Spinal cord (tissue), 9 donors: ENCODE measurements at regions not wholly inside any gene's neighbourhood (a gene's known extent, or its start where the extent isn't known, plus 50 kb on each side); places are given as distances from the start of the nearest gene placed in this dataset.

Source experiments
- DNase-seq, 6 donors: peaks; one replicate each; pipeline versions ENCODE4 v3.0.0 to v3.0.0-alpha.2; 2013 to 2015; ENCODE audit warnings: low spot score in 6 of 6, low read depth in 4 of 6
- H3K27ac ChIP-seq: one replicate; pipeline ENCODE4 v1.5.1; 2013; ENCODE audit warnings: low read depth, low read length, control low read depth
- H3K27me3 ChIP-seq: one replicate; pipeline ENCODE4 v1.6.1; 2013; ENCODE audit warnings: low read length; ENCODE audit not compliant: control insufficient read depth, insufficient read depth
- H3K36me3 ChIP-seq: one replicate; pipeline ENCODE4 v1.6.1; 2013; ENCODE audit warnings: low read length; ENCODE audit not compliant: control insufficient read depth, insufficient read depth
- H3K4me1 ChIP-seq: one replicate; pipeline ENCODE4 v1.6.1; 2013; ENCODE audit warnings: low read length; ENCODE audit not compliant: control insufficient read depth, insufficient read depth
- H3K4me3 ChIP-seq: one replicate; pipeline ENCODE4 v1.5.1; 2013; ENCODE audit warnings: low read depth, low read length, control low read depth
- H3K9me3 ChIP-seq: one replicate; pipeline ENCODE4 v1.6.1; 2013; ENCODE audit warnings: low read length; ENCODE audit not compliant: control insufficient read depth, insufficient read depth
- WGBS: methylation state at CpG from one replicate; pipeline ENCODE4 v1.1.5; 2013; ENCODE audit warnings: missing lambda C conversion rate; ENCODE audit not compliant: insufficient coverage; 5-methylcytosine and 5-hydroxymethylcytosine counted together
- donor health status: healthy.

DNA sequence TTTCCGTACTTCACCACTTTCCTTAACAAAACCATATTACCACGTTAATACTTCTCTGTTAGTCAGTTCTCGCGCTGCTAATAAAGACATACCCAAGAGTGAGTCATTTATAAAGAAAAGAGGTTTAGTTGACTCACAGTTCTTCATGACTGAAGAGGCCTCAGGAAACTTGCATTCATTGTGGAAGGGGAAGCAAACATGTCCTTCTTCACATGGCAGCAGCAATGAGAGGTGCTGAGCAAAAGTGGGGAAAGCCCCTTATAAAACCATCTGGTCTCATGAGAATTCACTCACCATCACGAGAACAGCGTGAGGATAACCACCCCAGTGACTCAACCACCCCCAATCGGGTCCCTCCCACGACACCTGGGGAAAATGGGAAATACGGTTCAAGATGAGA lies 289.8 kb upstream of the CLNK start:
- Histone ChIP-seq H3K4me3 (no peak overlapping the region), H3K4me1 (no peaks in the 10 kb centered on the region), H3K9me3 (no peaks in the 10 kb centered on the region), H3K36me3 (no peaks in the 10 kb centered on the region), H3K27me3 (no peaks in the 10 kb centered on the region), H3K27ac (no peak overlapping the region)
- no CpG with 5 or more reads among the region's 9 CpGs for WGBS
- DNase-seq = no peak

DNA sequence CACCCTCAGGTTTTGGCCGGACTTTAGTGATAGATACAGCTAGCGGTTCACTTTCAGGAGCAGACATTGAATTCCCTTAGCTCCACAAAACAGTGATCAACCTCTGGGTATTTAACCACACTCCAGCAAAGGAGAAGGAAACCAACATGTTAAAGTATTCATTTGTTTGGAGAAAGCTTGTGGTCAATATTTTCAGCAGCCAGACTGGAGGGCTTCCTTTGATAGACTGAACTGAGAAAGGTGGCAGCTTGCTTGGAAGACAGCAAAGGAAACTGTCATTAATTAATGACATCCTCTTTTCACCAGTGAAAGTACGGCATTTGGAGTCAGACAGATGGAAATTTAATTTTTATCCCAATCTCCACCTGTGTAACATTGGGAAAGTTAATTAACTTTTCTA lies 289.1 kb upstream of the CLNK start:
- WGBS = no CpG with 5 or more reads among the region's 3 CpGs
- Histone ChIP-seq H3K4me1 (no peaks in the 10 kb centered on the region), H3K27me3 (no peaks in the 10 kb centered on the region), H3K27ac (no peak overlapping the region), H3K36me3 (no peaks in the 10 kb centered on the region), H3K9me3 (no peaks in the 10 kb centered on the region), H3K4me3 (no peak overlapping the region)
- no peak for DNase-seq

DNA sequence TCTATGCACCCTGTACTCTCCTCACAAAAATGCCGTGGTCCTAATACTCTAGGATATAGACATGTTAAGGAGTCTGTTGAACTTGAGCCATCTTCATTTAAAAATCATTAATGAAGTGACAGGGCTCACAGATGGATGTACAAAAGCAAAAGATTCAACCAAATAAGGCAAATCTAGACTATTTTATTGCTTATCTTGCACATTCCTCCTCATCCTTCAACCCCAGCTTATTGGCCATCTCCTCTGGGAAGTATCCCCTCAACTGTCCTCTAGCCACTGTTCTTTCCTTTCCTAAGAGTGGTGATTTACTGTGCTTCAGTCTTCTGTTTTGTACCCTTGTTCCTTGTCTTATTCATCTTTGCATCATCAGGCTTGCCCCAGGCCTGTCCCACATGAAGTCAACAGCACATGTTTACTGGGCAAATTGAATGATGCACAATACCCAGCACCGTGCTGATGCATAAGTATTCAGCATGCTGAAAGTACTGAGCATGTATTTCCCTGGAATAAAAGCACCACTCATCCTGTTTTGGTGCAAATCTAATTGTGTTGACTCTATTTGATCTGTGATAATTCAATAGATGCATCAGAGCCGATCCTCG lies 287.3 kb upstream of the CLNK start:
- H3K36me3 ChIP-seq = no peaks in the 10 kb centered on the region
- H3K27ac ChIP-seq = no peak overlapping the region
- H3K9me3 ChIP-seq = no peaks in the 10 kb centered on the region
- no peaks in the 10 kb centered on the region for H3K4me1 ChIP-seq
- no peak overlapping the region for H3K4me3 ChIP-seq
- WGBS = 75% methylated on average over 3 of the region's 4 CpGs
- H3K27me3 ChIP-seq = no peaks in the 10 kb centered on the region
- no peak for DNase-seq

DNA sequence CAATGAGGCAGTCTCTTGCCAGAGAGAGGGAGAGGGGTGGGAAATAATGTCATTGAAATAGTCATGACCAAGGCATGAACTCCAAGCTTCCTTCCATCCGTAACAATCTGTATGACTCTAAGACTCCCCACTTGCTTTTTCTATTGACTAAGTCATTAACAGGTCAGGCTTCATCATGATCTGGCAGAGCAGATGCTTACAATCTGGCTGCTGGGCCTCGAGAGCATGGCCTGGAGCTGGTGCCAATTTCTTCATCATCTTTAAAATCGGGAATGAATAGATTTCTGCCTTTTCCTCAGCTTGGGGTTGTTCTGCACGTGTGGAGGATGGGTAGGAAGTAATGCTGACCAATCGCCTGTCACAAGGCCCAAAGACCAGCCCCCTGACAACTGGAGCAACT lies 280.6 kb upstream of the CLNK start:
- H3K9me3 ChIP-seq = no peaks in the 10 kb centered on the region
- H3K4me1 ChIP-seq = peaks cover 6% of the 10 kb centered on the region
- no peaks in the 10 kb centered on the region for H3K36me3 ChIP-seq
- 83% methylated on average over 2 of the region's 5 CpGs for whole genome bisulfite sequencing
- H3K27me3 ChIP-seq = no peaks in the 10 kb centered on the region
- no peak overlapping the region for H3K4me3 ChIP-seq
- peak overlapping the region; percentile 45 for H3K27ac ChIP-seq
- DNase-seq = peak in 1 of 6 donors; percentile 53

DNA sequence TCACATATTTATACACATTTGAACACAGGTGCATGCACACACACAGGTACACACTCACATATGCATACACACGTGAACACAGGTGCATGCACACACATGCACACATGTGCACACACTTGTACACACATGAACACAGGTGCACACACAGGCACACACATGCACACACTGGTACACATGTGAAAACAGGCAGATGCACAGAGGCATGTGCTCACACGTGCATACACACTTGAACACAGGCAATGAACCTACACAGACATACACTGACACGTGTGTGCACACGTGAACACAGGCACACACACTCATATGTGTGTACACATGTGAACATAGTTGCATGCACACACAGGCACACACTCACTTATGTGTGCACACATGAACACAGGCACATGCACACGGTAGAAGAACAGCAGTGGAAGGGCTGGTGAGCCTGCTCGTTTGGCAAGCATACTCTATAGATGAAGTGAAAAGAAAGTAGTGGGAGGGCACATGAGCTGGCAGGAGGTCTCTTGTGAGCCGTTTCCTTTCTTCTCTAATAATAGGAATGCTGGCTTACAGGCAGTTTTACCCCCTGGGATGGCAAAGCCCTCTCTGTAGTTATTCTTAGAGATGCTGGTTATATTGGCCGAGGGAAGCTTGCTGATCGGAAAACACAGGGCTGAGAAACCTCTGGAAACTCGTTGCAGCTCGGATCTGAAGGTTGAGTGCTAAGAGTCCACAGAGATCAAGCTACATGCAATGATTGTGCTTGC lies 279.6 kb upstream of the CLNK start:
- H3K4me3 ChIP-seq = no peak overlapping the region

DNA sequence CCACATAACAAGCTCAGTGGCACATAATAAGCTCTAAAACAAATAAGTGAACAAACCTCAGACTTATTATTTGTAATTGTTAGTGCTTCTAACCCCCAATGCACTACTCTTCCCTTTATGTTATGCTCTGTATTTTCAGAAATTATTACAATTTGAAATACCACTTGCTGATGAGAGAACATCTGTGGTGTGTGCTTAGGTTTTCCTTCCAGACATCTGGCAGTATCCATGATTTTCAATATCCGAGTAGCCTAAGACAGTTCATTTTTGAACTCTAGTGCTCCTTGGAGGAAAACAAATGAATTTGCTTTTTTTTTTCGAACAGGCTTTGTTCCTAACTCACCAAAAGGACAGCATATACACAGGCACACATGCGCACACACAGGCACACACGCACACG lies 278.7 kb upstream of the CLNK start:
- no peaks in the 10 kb centered on the region for H3K27me3 ChIP-seq
- DNase-seq = peak in 1 of 6 donors; percentile 73
- no peaks in the 10 kb centered on the region for H3K36me3 ChIP-seq
- H3K9me3 ChIP-seq = no peaks in the 10 kb centered on the region
- H3K4me3 ChIP-seq = no peak overlapping the region
- peaks cover 6% of the 10 kb centered on the region for H3K4me1 ChIP-seq
- WGBS = 90% methylated on average over 5 of the region's 5 CpGs
- H3K27ac ChIP-seq = no peak overlapping the region

More for the DNA sequence above, 279.6 kb upstream of the CLNK start:
- H3K4me1 ChIP-seq = peaks cover 6% of the 10 kb centered on the region
- no peaks in the 10 kb centered on the region for H3K27me3 ChIP-seq
- H3K36me3 ChIP-seq = no peaks in the 10 kb centered on the region
- H3K27ac ChIP-seq = no peak overlapping the region
- no peaks in the 10 kb centered on the region for H3K9me3 ChIP-seq
- WGBS = 47% methylated on average over 8 of the region's 11 CpGs
- peak in 4 of 6 donors; percentile 36 to 87 (median 54) for DNase-seq

DNA sequence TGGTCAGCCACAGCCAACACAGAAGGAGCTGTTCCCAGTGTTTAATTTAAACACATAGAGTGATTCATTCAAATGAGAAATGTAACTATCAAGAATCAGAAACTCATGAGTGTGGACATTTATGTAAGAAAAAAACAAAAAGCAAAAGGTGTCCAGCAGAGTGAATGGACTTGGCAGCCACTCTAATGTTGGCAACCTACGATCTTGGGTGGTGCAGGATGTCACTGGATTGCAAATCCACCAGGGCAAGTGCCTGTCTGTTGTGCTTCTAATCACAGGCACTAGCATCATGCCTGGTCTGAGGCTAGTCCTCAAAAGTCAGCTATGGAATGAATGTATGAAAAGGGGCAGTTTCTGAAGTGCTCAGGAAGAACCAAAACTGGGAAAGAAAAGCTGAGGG lies 277.7 kb upstream of the CLNK start:
- H3K27ac ChIP-seq = no peak overlapping the region
- no peaks in the 10 kb centered on the region for H3K36me3 ChIP-seq
- H3K4me3 ChIP-seq = no peak overlapping the region
- H3K27me3 ChIP-seq = no peaks in the 10 kb centered on the region
- peaks cover 6% of the 10 kb centered on the region for H3K4me1 ChIP-seq
- no peaks in the 10 kb centered on the region for H3K9me3 ChIP-seq
- DNase-seq = no peak
- 44% methylated on average over 1 of the region's 1 CpG for WGBS

DNA sequence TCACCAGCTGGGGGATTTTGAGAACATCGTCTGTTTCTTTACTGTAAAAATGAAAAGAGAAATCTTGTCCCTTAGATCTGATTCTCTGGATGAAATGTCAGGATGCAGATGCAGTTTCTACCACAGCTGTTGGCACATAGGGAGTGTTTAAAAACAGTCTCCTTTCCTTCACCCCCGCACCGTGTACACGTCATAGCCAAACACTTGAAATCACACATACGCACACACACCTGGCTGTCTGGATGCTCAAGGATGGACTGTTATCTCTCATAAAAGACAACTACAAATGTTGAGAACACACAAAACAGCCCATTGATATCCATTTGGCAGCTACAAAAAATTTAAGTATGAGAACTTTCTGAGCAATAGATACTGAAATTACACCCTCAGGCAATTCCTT lies 275.8 kb upstream of the CLNK start:
- no peak for DNase-seq
- Histone ChIP-seq H3K9me3 (no peaks in the 10 kb centered on the region), H3K4me1 (peaks cover 6% of the 10 kb centered on the region), H3K27ac (no peak overlapping the region), H3K27me3 (no peaks in the 10 kb centered on the region), H3K4me3 (no peak overlapping the region), H3K36me3 (no peaks in the 10 kb centered on the region)
- WGBS = 100% methylated on average over 1 of the region's 5 CpGs

DNA sequence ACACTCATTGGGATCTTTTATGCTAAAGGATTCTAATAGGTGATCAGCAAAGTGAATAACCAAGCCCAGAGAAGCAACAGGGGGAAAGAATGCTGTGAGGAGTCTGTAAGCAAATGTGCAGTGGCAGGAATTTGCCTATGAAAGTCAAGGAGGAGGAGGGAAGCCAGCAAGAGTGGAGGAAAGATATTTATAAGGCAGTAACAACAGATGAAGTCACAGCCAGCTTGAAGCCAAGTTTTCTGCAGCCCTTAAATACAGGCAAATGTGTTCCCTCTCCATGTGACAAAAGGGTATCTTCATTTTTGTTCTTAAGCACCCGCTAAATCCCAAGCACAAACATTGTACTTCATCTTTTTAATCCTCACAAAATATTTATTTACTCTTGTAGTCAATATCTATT lies 275.0 kb upstream of the CLNK start:
- Histone ChIP-seq H3K27ac (no peak overlapping the region), H3K4me1 (no peaks in the 10 kb centered on the region), H3K36me3 (no peaks in the 10 kb centered on the region), H3K4me3 (no peak overlapping the region), H3K27me3 (no peaks in the 10 kb centered on the region), H3K9me3 (no peaks in the 10 kb centered on the region)
- peak in 2 of 6 donors; percentile 41 to 85 for DNase-seq
- no CpG with 5 or more reads among the region's 1 CpG for WGBS

DNA sequence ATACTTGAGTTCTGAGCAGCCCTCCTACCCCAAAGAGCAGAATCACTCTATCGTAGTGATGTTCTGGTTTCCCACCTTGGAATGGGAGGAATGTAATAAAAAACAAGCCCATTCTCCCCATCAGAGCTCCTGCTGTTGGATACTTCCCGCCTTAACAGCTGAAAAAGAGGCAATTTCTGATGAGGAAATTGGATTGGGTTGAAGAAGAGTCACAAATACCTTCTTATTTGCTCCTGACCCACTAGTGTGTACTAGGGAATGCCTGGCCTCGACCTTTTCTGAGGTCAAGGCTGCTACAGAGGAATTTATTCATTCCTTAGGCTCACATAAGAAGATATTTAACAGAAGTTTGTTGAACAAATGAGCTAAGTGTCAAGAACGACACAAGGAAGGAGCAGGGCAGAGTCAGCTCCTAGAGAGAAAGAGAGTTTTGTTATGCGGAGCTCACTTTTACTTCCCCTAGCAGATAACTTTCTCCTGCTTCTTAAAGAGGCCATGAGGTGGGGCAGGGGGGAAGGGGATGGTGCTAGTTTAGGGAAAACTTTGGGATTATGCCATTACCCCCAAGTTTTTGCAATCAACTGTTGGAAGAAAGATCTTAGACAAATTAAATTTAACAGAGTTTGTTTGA lies 273.8 kb upstream of the CLNK start:
- Histone ChIP-seq H3K4me1 (no peaks in the 10 kb centered on the region), H3K4me3 (no peak overlapping the region), H3K9me3 (no peaks in the 10 kb centered on the region), H3K36me3 (no peaks in the 10 kb centered on the region), H3K27ac (no peak overlapping the region), H3K27me3 (no peaks in the 10 kb centered on the region)
- no peak for DNase-seq
- no CpG with 5 or more reads among the region's 5 CpGs for WGBS
